Panc1 (cell line): ENCODE measurements at regions not wholly inside any gene's neighbourhood (a gene's known extent, or its start where the extent isn't known, plus 50 kb on each side); places are given as distances from the start of the nearest gene placed in this dataset.

ENCODE experiments used
- ATAC-seq: fragments of 200-7000 bp; cut with Tn5 transposase; 2 replicates; pipeline ENCODE4 v1.9.1; 2020; ENCODE audit warnings: mild to moderate bottlenecking, moderate library complexity
- BruUV-seq: library from RNA; stranded (reverse); fragments of 400-500 nt; replicated peaks from 2 replicates; lab custom pipeline; 2021; lab: Mats Ljungman, UMichigan
- CTCF ChIA-PET: fragments of 300-600 bp; sonication (Branson Sonifier 250); formaldehyde crosslinking; loops from one replicate; lab custom pipeline; 2022; ENCODE audit warnings: antibody characterized with exemption; lab: Charles Lee
- POLR2A ChIA-PET: fragments of 300-600 bp; sonication (Branson Sonifier 250); formaldehyde crosslinking; loops from one replicate; lab custom pipeline; 2022; ENCODE audit warnings: antibody characterized with exemption; lab: Charles Lee
- DNase-seq: peaks from one replicate; pipeline ENCODE4 v3.0.0-alpha.2; 2010; ENCODE audit warnings: low read depth, low spot score
- H3K27ac ChIP-seq: 2 replicates; pipeline ENCODE4 v1.5.1; 2011; ENCODE audit warnings: mild to moderate bottlenecking, low read length, inconsistent platforms
- H3K27me3 ChIP-seq: fragments of 200-500 bp; sonication (Bioruptor generic); 2 replicates; pipeline ENCODE4 v1.6.0; 2014; ENCODE audit warnings: low read length, inconsistent platforms; ENCODE audit not compliant: control insufficient read depth, insufficient read depth
- H3K36me3 ChIP-seq: fragments of 200-500 bp; sonication (Bioruptor generic); 2 replicates; pipeline ENCODE4 v1.5.1; 2014; ENCODE audit warnings: inconsistent platforms, mild to moderate bottlenecking, low read length, moderate library complexity; ENCODE audit not compliant: control insufficient read depth, insufficient read depth
- H3K4me1 ChIP-seq: 2 replicates; pipeline ENCODE4 v1.5.1; 2011; ENCODE audit warnings: inconsistent platforms, mild to moderate bottlenecking, low read length, moderate library complexity; ENCODE audit not compliant: control insufficient read depth, insufficient read depth
- H3K4me3 ChIP-seq, 2 experiments: 2 replicates each; pipeline ENCODE4 v1.5.1; 2011 to 2012; ENCODE audit warnings: low read depth in 2 of 2, low read length in 2 of 2, mild to moderate bottlenecking in 2 of 2, inconsistent platforms in 1 of 2, moderate library complexity in 1 of 2
- H3K9me3 ChIP-seq: fragments of 200-500 bp; sonication (Bioruptor generic); 2 replicates; pipeline ENCODE4 v1.5.1; 2014; ENCODE audit warnings: low read depth, mild to moderate bottlenecking, inconsistent platforms, low read length, moderate library complexity; ENCODE audit not compliant: control insufficient read depth, insufficient read depth
- CTCF ChIP-seq: fragments of 450-650 bp; IDR thresholded peaks from 2 replicates; pipeline ENCODE4 v1.5.1; 2017; ENCODE audit warnings: mild to moderate bottlenecking
- POLR2AphosphoS5 ChIP-seq: IDR thresholded peaks from 2 replicates; pipeline ENCODE4 v1.6.1; 2012; ENCODE audit warnings: mild to moderate bottlenecking, low read depth, low read length, moderate library complexity
- REST ChIP-seq, 2 experiments: IDR thresholded peaks; 2 replicates each; pipeline ENCODE4 v1.6.1; 2011 to 2012; ENCODE audit warnings: low read depth in 2 of 2, control low read depth in 1 of 2, low read length in 1 of 2, mild to moderate bottlenecking in 1 of 2, moderate library complexity in 1 of 2; ENCODE audit not compliant: insufficient read depth in 1 of 2
- SIN3A ChIP-seq: IDR thresholded peaks from 2 replicates; pipeline ENCODE4 v1.6.1; 2012; ENCODE audit warnings: low read depth, mild to moderate bottlenecking, low read length, moderate library complexity, borderline replicate concordance; ENCODE audit not compliant: insufficient read depth
- TCF7L2 ChIP-seq: IDR thresholded peaks from 2 replicates; pipeline ENCODE4 v1.6.1; 2011; ENCODE audit warnings: mild to moderate bottlenecking, low read depth, low read length, inconsistent platforms
- in situ Hi-C: cut with HindIII; loops from 2 replicates; pipeline ENCODE4 v1.10.0; 2016; ENCODE audit warnings: low sequenced_read_pairs, low pct_unique_long_range_greater_than_20kb
- intact Hi-C: fragments of 100-400 bp; cut with micrococcal nuclease; formaldehyde crosslinking; loops from one replicate; pipeline ENCODE4 v1.10.0; 2022; ENCODE audit not compliant: unreplicated experiment

GRCh38 chr4:134425756-134426155, 224.2 kb upstream of the PABPC4L start:
- intact Hi-C loops (no loop called here), in situ Hi-C loops (no loop called here)
- DNase-seq = no peak
- no peaks in the 10 kb centered on the region for H3K4me1 ChIP-seq
- TF ChIP-seq SIN3A (no peak), REST (IDR thresholded peaks at IDR 0.05; ENCODE audit: insufficient read depth in 1 of 2, low read depth in 2 of 2, low read length in 1 of 2) (no peak), TCF7L2 (no peak), CTCF (no peak), POLR2AphosphoS5 (no peak)
- POLR2A ChIA-PET = no interaction called here
- CTCF ChIA-PET = no interaction called here
- no peak overlapping the region for H3K4me3 ChIP-seq
- no TSS peak for BruUV-seq
- ATAC-seq = no peak
- H3K27me3 ChIP-seq = no peaks in the 10 kb centered on the region
- H3K27ac ChIP-seq = no peak overlapping the region
- H3K9me3 ChIP-seq = no peaks in the 10 kb centered on the region
- H3K36me3 ChIP-seq = no peaks in the 10 kb centered on the region

GRCh38 chr4:134422776-134423175, 221.2 kb upstream of the PABPC4L start:
- BruUV-seq = no TSS peak
- ChIA-PET POLR2A (no interaction called here), CTCF (no interaction called here)
- Histone ChIP-seq H3K27me3 (no peaks in the 10 kb centered on the region), H3K9me3 (no peaks in the 10 kb centered on the region), H3K27ac (no peak overlapping the region), H3K4me1 (no peaks in the 10 kb centered on the region), H3K36me3 (no peaks in the 10 kb centered on the region), H3K4me3 (no peak overlapping the region)
- intact Hi-C loops (no loop called here), in situ Hi-C loops (no loop called here)
- no peak for ATAC-seq
- no peak for TF ChIP-seq REST (IDR thresholded peaks at IDR 0.05; ENCODE audit: insufficient read depth in 1 of 2, low read depth in 2 of 2, low read length in 1 of 2)
- TF ChIP-seq TCF7L2 = no peak
- TF ChIP-seq POLR2AphosphoS5 = no peak
- no peak for TF ChIP-seq CTCF
- no peak for TF ChIP-seq SIN3A
- DNase-seq = no peak
